Type B pancreatic cell (in vitro differentiated cells): ENCODE measurements at regions not wholly inside any gene's neighbourhood (a gene's known extent, or its start where the extent isn't known, plus 50 kb on each side); places are given as distances from the start of the nearest gene placed in this dataset.

Experiments
- DNase-seq: peaks from one replicate; pipeline ENCODE4 v3.0.0; 2021; ENCODE audit warnings: mixed read lengths; ENCODE audit not compliant: unreplicated experiment; ENCODE audit errors: extremely low spot score
- H3K27ac Mint-ChIP-seq: 2 replicates; pipeline ENCODE4 v1.8.0; 2021; ENCODE audit warnings: mild to moderate bottlenecking, mixed read lengths
- H3K27me3 Mint-ChIP-seq: 2 replicates; pipeline ENCODE4 v1.8.0; 2021; ENCODE audit warnings: mixed read lengths
- H3K36me3 Mint-ChIP-seq: 2 replicates; pipeline ENCODE4 v1.8.0; 2021; ENCODE audit warnings: mixed read lengths
- H3K4me1 Mint-ChIP-seq: one replicate; pipeline ENCODE4 v1.8.0; 2021; ENCODE audit warnings: mixed read lengths; ENCODE audit not compliant: unreplicated experiment
- H3K4me3 Mint-ChIP-seq: 2 replicates; pipeline ENCODE4 v1.8.0; 2021; ENCODE audit warnings: mild to moderate bottlenecking, mixed read lengths
- H3K9me3 Mint-ChIP-seq: 2 replicates; pipeline ENCODE4 v1.8.0; 2021; ENCODE audit warnings: mixed read lengths
- TF ChIP-seq, protein P1 (sequence below): fragments of 200-600 bp; sonication (generic); conservative IDR thresholded peaks from 2 replicates; pipeline ENCODE4 v1.5.0; 2021; ENCODE audit warnings: antibody characterized with exemption, mild to moderate bottlenecking

DNA sequence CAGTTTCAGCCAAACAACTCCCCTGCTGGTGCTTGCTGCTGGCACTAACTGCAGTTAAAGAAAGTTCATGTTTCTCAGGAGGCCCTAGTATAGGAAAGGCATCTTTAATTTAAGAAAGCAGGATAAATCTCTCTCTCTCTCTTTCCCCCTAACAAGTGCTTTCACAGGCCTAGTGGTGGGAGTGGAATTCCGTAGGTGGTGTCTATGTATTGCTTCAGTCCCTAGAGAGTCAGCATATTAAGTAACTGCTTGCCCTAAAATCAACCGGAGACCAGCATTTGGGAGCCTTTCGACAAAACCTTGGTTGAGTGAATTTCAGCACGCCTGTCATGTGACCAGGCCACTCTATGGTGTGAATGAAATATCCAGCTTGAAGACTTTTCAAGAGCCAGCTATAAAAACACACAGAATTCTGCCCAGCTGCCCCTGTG is 169.2 kb upstream of the TGFBR2 start:
- H3K27me3 Mint-ChIP-seq = peaks cover 3% of the 10 kb centered on the region
- peak overlapping the region; percentile 9 for H3K4me3 Mint-ChIP-seq
- peak overlapping the region; percentile 38 for H3K27ac Mint-ChIP-seq
- TF ChIP-seq, protein P1, sequence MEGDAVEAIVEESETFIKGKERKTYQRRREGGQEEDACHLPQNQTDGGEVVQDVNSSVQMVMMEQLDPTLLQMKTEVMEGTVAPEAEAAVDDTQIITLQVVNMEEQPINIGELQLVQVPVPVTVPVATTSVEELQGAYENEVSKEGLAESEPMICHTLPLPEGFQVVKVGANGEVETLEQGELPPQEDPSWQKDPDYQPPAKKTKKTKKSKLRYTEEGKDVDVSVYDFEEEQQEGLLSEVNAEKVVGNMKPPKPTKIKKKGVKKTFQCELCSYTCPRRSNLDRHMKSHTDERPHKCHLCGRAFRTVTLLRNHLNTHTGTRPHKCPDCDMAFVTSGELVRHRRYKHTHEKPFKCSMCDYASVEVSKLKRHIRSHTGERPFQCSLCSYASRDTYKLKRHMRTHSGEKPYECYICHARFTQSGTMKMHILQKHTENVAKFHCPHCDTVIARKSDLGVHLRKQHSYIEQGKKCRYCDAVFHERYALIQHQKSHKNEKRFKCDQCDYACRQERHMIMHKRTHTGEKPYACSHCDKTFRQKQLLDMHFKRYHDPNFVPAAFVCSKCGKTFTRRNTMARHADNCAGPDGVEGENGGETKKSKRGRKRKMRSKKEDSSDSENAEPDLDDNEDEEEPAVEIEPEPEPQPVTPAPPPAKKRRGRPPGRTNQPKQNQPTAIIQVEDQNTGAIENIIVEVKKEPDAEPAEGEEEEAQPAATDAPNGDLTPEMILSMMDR = no peak
- H3K36me3 Mint-ChIP-seq = no peaks in the 10 kb centered on the region
- DNase-seq = no peak
- peaks cover 33% of the 10 kb centered on the region for H3K4me1 Mint-ChIP-seq
- H3K9me3 Mint-ChIP-seq = peaks cover 11% of the 10 kb centered on the region

DNA sequence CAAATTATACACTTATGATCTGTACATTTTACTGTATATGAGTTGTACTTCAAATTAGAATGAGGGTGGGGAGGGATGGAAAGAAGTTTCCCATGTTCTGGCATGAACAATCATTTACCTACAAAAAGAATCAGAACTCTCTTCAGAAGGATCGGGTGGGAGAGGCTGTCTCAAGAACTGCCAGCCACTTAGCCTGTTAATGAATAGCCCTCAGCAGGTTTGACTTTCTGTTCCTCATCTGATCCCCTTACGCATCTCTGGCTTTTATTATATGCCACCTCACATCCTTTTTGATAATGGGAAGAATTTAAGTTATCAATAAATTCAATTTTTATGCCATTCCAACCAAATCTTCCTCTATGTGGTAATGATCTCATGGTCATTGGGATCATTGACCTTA is 168.3 kb upstream of the TGFBR2 start:
- Mint-ChIP-seq H3K27me3 (peaks cover 3% of the 10 kb centered on the region), H3K27ac (no peak overlapping the region), H3K4me1 (peaks cover 33% of the 10 kb centered on the region)

DNA sequence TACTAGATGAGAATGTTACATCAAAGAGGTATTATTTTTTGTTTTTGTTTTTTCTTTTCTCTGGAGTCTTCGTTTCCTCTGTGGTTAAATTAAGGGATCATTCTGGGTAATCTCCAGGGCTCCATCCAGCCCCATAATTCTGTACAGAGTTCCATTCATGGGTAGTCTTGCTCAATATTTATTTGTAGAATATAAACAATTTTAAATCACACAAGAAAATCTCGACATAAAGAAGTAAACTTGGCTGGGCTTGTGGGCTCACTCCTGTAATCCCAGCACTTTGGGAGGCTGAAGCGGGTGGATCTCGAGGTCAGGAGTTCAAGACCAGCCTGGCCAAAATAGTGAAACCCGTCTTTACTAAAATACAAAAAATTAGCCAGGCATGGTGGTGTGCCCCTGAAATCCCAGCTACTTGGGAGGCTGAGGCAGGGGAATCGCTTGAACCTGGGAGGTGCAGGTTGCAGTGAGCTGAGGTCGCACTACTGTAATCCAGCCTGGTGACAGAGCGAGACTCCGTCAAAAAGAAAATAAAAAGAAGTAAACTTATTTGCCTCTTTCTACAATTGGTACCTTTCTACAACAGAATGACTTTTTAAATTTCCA is 166.8 kb upstream of the TGFBR2 start:
- H3K27ac Mint-ChIP-seq = no peak overlapping the region
- H3K9me3 Mint-ChIP-seq = peaks cover 11% of the 10 kb centered on the region
- peaks cover 3% of the 10 kb centered on the region for H3K27me3 Mint-ChIP-seq
- no peak for DNase-seq
- H3K4me3 Mint-ChIP-seq = no peak overlapping the region
- no peaks in the 10 kb centered on the region for H3K36me3 Mint-ChIP-seq
- TF ChIP-seq, protein P1 = no peak
- peaks cover 33% of the 10 kb centered on the region for H3K4me1 Mint-ChIP-seq

More for the DNA sequence above, 168.3 kb upstream of the TGFBR2 start:
- TF ChIP-seq, protein P1 = no peak
- H3K4me3 Mint-ChIP-seq = no peak overlapping the region
- H3K36me3 Mint-ChIP-seq = no peaks in the 10 kb centered on the region
- H3K9me3 Mint-ChIP-seq = peaks cover 11% of the 10 kb centered on the region
- no peak for DNase-seq

DNA sequence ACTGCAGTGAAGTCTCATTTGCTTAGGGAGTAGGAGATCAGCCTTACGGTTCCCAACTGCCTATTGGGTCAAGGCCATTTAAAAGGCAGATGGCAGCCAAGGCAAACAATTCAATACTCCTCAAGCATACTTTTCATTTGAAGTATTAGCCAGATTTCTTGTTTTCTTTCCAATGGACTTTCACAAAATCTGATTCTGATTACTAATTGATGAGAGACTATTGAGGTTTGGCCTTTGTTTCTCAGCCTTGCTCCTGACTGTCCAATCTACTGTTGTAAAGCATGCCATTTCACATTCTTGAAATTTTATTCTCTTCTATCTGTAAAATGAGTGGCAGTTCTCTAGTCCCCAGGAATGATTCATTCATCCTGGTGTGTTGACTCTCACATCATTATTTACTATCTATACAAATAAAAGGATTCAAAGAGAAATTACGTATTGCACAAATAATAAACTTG is 166.2 kb upstream of the TGFBR2 start:
- peaks cover 11% of the 10 kb centered on the region for H3K9me3 Mint-ChIP-seq
- H3K27ac Mint-ChIP-seq = no peak overlapping the region
- TF ChIP-seq, protein P1 = no peak
- no peaks in the 10 kb centered on the region for H3K36me3 Mint-ChIP-seq
- H3K4me3 Mint-ChIP-seq = no peak overlapping the region
- H3K4me1 Mint-ChIP-seq = peaks cover 33% of the 10 kb centered on the region
- DNase-seq = no peak
- peaks cover 3% of the 10 kb centered on the region for H3K27me3 Mint-ChIP-seq

DNA sequence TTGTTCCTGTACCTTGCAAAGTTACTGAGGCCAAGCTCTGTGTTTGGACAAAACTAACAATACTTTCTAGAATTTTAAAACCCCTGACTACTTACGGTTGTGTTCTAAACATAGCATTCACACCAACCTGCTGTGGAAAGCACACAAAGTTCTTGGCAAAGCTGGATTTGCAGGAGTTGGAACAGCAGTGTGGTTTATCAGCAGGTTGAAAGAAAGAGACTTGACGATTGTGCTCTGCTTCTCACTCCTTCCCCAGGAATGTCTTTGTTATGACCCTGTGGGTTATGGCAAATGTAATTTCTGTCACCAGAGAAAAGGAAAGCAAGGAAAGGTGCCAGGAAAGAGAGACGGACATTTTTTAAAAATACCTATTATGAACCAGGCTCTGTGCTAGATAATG is 165.5 kb upstream of the TGFBR2 start:
- TF ChIP-seq, protein P1 = no peak
- Mint-ChIP-seq H3K4me1 (peaks cover 32% of the 10 kb centered on the region), H3K4me3 (no peak overlapping the region), H3K9me3 (peaks cover 11% of the 10 kb centered on the region), H3K27ac (no peak overlapping the region), H3K36me3 (no peaks in the 10 kb centered on the region), H3K27me3 (peaks cover 3% of the 10 kb centered on the region)
- no peak for DNase-seq
